HCT116 (cell line): ENCODE measurements at regions not wholly inside any gene's neighbourhood (a gene's known extent, or its start where the extent isn't known, plus 50 kb on each side); places are given as distances from the start of the nearest gene placed in this dataset.

Experiments used
- ATAC-seq: fragments of 200-7000 bp; cut with Tn5 transposase; 2 replicates; pipeline ENCODE4 v1.9.1; 2020; ENCODE audit warnings: mild to moderate bottlenecking, moderate library complexity
- BruUV-seq: library from RNA; stranded (reverse); fragments of 400-500 nt; replicated peaks from 2 replicates; lab custom pipeline; 2021; lab: Mats Ljungman, UMichigan
- CTCF ChIA-PET: fragments of 300-600 bp; sonication (Branson Sonifier 250); formaldehyde crosslinking; loops from one replicate; lab custom pipeline; 2021; ENCODE audit warnings: antibody characterized with exemption; lab: Charles Lee
- POLR2A ChIA-PET: fragments of 300-600, 350-600 bp; sonication (Branson Sonifier 250); formaldehyde crosslinking; loops from one replicate; lab custom pipeline; 2021; ENCODE audit warnings: antibody characterized with exemption; lab: Charles Lee
- RAD21 ChIA-PET, 2 experiments: fragments of 300-600 bp; sonication (Branson Sonifier 250); formaldehyde crosslinking; loops; one replicate each; lab custom pipeline; 2023; ENCODE audit warnings: low total read pairs in 2 of 2; ENCODE audit not compliant: uncharacterized antibody in 2 of 2, unreplicated experiment in 2 of 2, low non-redundant PET in 1 of 2; lab: Charles Lee
- DNase-seq: peaks from one replicate; pipeline ENCODE4 v3.0.0-alpha.2; 2010; ENCODE audit warnings: low read depth, low spot score
- H2AFZ ChIP-seq: fragments of 200-600 bp; shearing (Covaris generic), sonication (generic); 2 replicates; pipeline ENCODE4 v1.6.1; 2017; ENCODE audit warnings: low read depth, mixed run types, mixed read lengths, antibody characterized with exemption, low read length; ENCODE audit not compliant: poor library complexity, severe bottlenecking
- H3K27ac ChIP-seq: 2 replicates; pipeline ENCODE4 v1.5.1; 2012; ENCODE audit warnings: low read depth, low read length
- H3K27me3 ChIP-seq: fragments of 200-600 bp; sonication (generic); 2 replicates; pipeline ENCODE4 v1.6.1; 2016; ENCODE audit warnings: mixed run types, low read length, mixed read lengths; ENCODE audit not compliant: insufficient read depth
- H3K36me3 ChIP-seq, 2 experiments: fragments of 200-500 bp in 1 of 2; fragments of 200-600 bp in 1 of 2; sonication (Bioruptor generic) in 1 of 2; sonication (generic) in 1 of 2; 2 replicates each; pipeline versions ENCODE4 v1.5.1 to v1.6.1; 2014 to 2016; ENCODE audit warnings: low read length in 2 of 2, inconsistent platforms in 1 of 2, mixed read lengths in 1 of 2, mixed run types in 1 of 2; ENCODE audit not compliant: insufficient read depth in 2 of 2, control insufficient read depth in 1 of 2
- H3K4me1 ChIP-seq, 2 experiments: fragments of 200-600 bp in 1 of 2; sonication (generic) in 1 of 2; 2 replicates each; pipeline versions ENCODE4 v1.5.1 to v1.6.1; 2012 to 2017; ENCODE audit warnings: low read length in 2 of 2, inconsistent platforms in 1 of 2, mild to moderate bottlenecking in 1 of 2, mixed read lengths in 1 of 2, mixed run types in 1 of 2, moderate library complexity in 1 of 2; ENCODE audit not compliant: insufficient read depth in 2 of 2, control insufficient read depth in 1 of 2
- H3K4me2 ChIP-seq: fragments of 200-600 bp; sonication (generic); 2 replicates; pipeline ENCODE4 v1.6.1; 2017; ENCODE audit warnings: mixed run types, low read length, mixed read lengths
- H3K4me3 ChIP-seq, 2 experiments: fragments of 200-600 bp in 1 of 2; sonication (generic) in 1 of 2; replicated peaks in 1 of 2; 2 replicates each; pipeline ENCODE4 v1.5.1; 2011 to 2016; ENCODE audit warnings: low read length in 2 of 2, control low read depth in 1 of 2, low read depth in 1 of 2, mild to moderate bottlenecking in 1 of 2, mixed read lengths in 1 of 2, mixed run types in 1 of 2
- H3K79me2 ChIP-seq: fragments of 200-600 bp; sonication (generic); 2 replicates; pipeline ENCODE4 v1.6.1; 2017; ENCODE audit warnings: mild to moderate bottlenecking, mixed run types, low read length, moderate library complexity, mixed read lengths; ENCODE audit not compliant: insufficient read depth
- H3K9ac ChIP-seq: fragments of 200-600 bp; sonication (generic); 2 replicates; pipeline ENCODE4 v1.6.1; 2016; ENCODE audit warnings: low read length, mixed read lengths
- H3K9me2 ChIP-seq: fragments of 200-600 bp; sonication (generic), shearing (Covaris generic); 2 replicates; pipeline ENCODE4 v1.6.1; 2017; ENCODE audit warnings: mixed run types, mild to moderate bottlenecking, moderate library complexity; ENCODE audit not compliant: insufficient read depth
- H3K9me3 ChIP-seq, 2 experiments: fragments of 200-500 bp in 1 of 2; fragments of 200-600 bp in 1 of 2; sonication (Bioruptor generic) in 1 of 2; sonication (generic) in 1 of 2; 2 replicates each; pipeline ENCODE4 v1.6.1; 2014 to 2017; ENCODE audit warnings: low read length in 2 of 2, mixed read lengths in 2 of 2, inconsistent platforms in 1 of 2, low read depth in 1 of 2, mild to moderate bottlenecking in 1 of 2, mixed run types in 1 of 2, moderate library complexity in 1 of 2; ENCODE audit not compliant: control insufficient read depth in 1 of 2, insufficient read depth in 1 of 2
- H4K20me1 ChIP-seq: fragments of 200-600 bp; sonication (generic), shearing (Covaris generic); 2 replicates; pipeline ENCODE4 v1.6.1; 2017; ENCODE audit warnings: mixed run types, mild to moderate bottlenecking, moderate library complexity; ENCODE audit not compliant: insufficient read depth
- ATF3 ChIP-seq: IDR thresholded peaks from 2 replicates; pipeline ENCODE4 v1.6.1; 2012
- CEBPB ChIP-seq: IDR thresholded peaks from 2 replicates; pipeline ENCODE4 v1.6.1; 2012; ENCODE audit warnings: low read depth
- EGR1 ChIP-seq: IDR thresholded peaks from 2 replicates; pipeline ENCODE4 v1.6.1; 2012; ENCODE audit warnings: low read depth
- EZH2 ChIP-seq: fragments of 200-600 bp; sonication (generic); IDR thresholded peaks from 2 replicates; pipeline ENCODE4 v1.6.1; 2017; ENCODE audit warnings: antibody characterized with exemption, mixed run types
- EZH2phosphoT487 ChIP-seq: fragments of 200-600 bp; IDR thresholded peaks from 2 replicates; pipeline ENCODE4 v1.6.1; 2018; ENCODE audit warnings: antibody characterized with exemption, borderline replicate concordance
- JUND ChIP-seq: IDR thresholded peaks from 2 replicates; pipeline ENCODE4 v1.6.1; 2012
- MAX ChIP-seq: IDR thresholded peaks from 2 replicates; pipeline ENCODE4 v1.6.1; 2012
- POLR2AphosphoS5 ChIP-seq: IDR thresholded peaks from 2 replicates; pipeline ENCODE4 v1.6.1; 2011; ENCODE audit warnings: mild to moderate bottlenecking, low read depth, low read length, moderate library complexity
- RAD21 ChIP-seq: IDR thresholded peaks from 2 replicates; pipeline ENCODE4 v1.6.1; 2012; ENCODE audit warnings: low read depth, mild to moderate bottlenecking
- ZBTB33 ChIP-seq: IDR thresholded peaks from 2 replicates; pipeline ENCODE4 v1.6.1; 2011; ENCODE audit warnings: mild to moderate bottlenecking, low read length, moderate library complexity; ENCODE audit not compliant: insufficient replicate concordance; ENCODE audit errors: extremely low read depth
- ZFX ChIP-seq: fragments of 450-650 bp; IDR thresholded peaks from 2 replicates; pipeline ENCODE4 v1.6.1; 2017
- intact Hi-C: fragments of 100-400 bp; cut with micrococcal nuclease; formaldehyde crosslinking; loops from 2 replicates; pipeline ENCODE4 v1.10.0; 2022
- TF ChIP-seq, protein P1 (sequence below), 3 experiments: fragments of 200-600 bp in 1 of 3; sonication (generic) in 1 of 3; IDR thresholded peaks in 2 of 3; conservative IDR thresholded peaks in 1 of 3; 2 replicates each; pipeline ENCODE4 v1.5.1; 2012 to 2017; ENCODE audit warnings: low read depth in 2 of 3, low read length in 2 of 3, antibody characterized with exemption in 1 of 3, borderline replicate concordance in 1 of 3, control low read depth in 1 of 3, mild to moderate bottlenecking in 1 of 3, mixed read lengths in 1 of 3, mixed run types in 1 of 3, moderate library complexity in 1 of 3; ENCODE audit not compliant: insufficient read depth in 1 of 3

DNA sequence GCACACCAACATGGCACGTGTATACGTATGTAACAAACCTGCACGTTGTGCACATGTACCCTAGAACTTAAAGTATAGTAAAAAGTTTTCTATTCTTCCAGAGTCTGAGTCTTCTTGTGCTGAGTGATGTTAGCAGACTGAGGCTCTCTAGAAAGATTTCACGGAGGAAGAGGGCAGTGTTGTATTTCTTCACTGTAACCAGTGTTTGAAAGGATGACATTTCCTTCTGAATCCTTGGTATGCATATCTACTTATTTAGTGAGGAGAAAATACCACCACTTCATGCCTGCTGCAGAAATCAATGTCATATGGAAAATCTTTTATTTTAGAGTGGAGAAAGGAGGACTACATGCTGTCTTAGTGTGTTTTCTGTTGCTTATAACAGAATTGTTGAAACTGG lies 357.1 kb downstream of the CCDC85A start:
- Histone ChIP-seq H3K4me1 (no peaks in the 10 kb centered on the region), H3K4me2 (no peak overlapping the region), H3K4me3 (no peak overlapping the region), H4K20me1 (no peaks in the 10 kb centered on the region), H3K36me3 (no peaks in the 10 kb centered on the region), H3K9ac (no peak overlapping the region), H3K9me2 (no peaks in the 10 kb centered on the region), H3K27me3 (no peaks in the 10 kb centered on the region), H2AFZ (no peak overlapping the region), H3K79me2 (no peaks in the 10 kb centered on the region), H3K9me3 (no peaks in the 10 kb centered on the region; a peak in 1 of 4 replicates), H3K27ac (no peak overlapping the region)
- intact Hi-C loops: no loop called here
- CTCF ChIA-PET: no interaction called here
- DNase-seq: no peak
- no peak for TF ChIP-seq ZBTB33
- TF ChIP-seq ATF3: no peak
- no peak for TF ChIP-seq EGR1
- no peak for TF ChIP-seq JUND
- BruUV-seq: no TSS peak
- RAD21 ChIA-PET: no interaction called here
- POLR2A ChIA-PET: no interaction called here
- no peak for ATAC-seq

DNA sequence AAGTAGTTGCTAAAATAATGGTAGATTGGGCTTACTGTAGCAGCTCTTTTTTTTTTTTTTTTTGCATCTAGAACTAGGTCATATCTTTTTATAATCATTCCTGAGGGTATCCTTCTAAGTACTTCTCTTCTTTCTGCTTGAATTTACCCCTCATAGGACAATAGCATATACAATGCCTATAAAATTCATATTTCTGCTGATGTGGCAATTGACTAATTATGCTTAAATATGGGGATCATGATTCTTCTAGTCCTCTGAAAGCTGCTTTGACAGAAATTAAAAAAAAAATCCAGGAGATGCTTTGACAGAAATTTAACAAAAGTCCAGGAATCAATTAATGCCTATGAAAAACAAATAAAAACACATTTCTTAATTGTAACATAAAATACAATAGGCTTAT lies 358.4 kb downstream of the CCDC85A start:
- Histone ChIP-seq H3K36me3 (no peaks in the 10 kb centered on the region), H3K9me3 (no peaks in the 10 kb centered on the region; a peak in 1 of 4 replicates), H3K9me2 (no peaks in the 10 kb centered on the region), H3K4me1 (no peaks in the 10 kb centered on the region), H3K4me2 (no peak overlapping the region), H3K27me3 (no peaks in the 10 kb centered on the region), H3K27ac (no peak overlapping the region), H2AFZ (no peak overlapping the region), H3K79me2 (no peaks in the 10 kb centered on the region), H4K20me1 (no peaks in the 10 kb centered on the region), H3K4me3 (no peak overlapping the region), H3K9ac (no peak overlapping the region)
- ChIA-PET CTCF (no interaction called here), POLR2A (no interaction called here), RAD21 (no interaction called here)
- TF ChIP-seq, protein P1, sequence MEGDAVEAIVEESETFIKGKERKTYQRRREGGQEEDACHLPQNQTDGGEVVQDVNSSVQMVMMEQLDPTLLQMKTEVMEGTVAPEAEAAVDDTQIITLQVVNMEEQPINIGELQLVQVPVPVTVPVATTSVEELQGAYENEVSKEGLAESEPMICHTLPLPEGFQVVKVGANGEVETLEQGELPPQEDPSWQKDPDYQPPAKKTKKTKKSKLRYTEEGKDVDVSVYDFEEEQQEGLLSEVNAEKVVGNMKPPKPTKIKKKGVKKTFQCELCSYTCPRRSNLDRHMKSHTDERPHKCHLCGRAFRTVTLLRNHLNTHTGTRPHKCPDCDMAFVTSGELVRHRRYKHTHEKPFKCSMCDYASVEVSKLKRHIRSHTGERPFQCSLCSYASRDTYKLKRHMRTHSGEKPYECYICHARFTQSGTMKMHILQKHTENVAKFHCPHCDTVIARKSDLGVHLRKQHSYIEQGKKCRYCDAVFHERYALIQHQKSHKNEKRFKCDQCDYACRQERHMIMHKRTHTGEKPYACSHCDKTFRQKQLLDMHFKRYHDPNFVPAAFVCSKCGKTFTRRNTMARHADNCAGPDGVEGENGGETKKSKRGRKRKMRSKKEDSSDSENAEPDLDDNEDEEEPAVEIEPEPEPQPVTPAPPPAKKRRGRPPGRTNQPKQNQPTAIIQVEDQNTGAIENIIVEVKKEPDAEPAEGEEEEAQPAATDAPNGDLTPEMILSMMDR (IDR thresholded peaks at IDR 0.05 in 2 of 3, conservative IDR thresholded peaks at IDR 0.05 in 1 of 3; ENCODE audit: borderline replicate concordance in 1 of 3, insufficient read depth in 1 of 3, low read depth in 2 of 3, low read length in 2 of 3): no peak
- no peak for TF ChIP-seq CEBPB
- TF ChIP-seq MAX: no peak
- no peak for TF ChIP-seq EZH2phosphoT487
- no peak for TF ChIP-seq ZFX
- TF ChIP-seq ATF3: no peak
- TF ChIP-seq POLR2AphosphoS5: no peak
- TF ChIP-seq RAD21: no peak
- TF ChIP-seq JUND: no peak
- no peak for TF ChIP-seq EZH2
- ATAC-seq (no peak), DNase-seq (no peak)
- BruUV-seq: no TSS peak
- intact Hi-C loops: no loop called here
